ENCODE measurements at regions not wholly inside any gene's neighbourhood (a gene's known extent, or its start where the extent isn't known, plus 50 kb on each side); places are given as distances from the start of the nearest gene placed in this dataset.
"Not testable (repeated sequence)": the region's sequence is repeated elsewhere in the genome, so short reads cannot be mapped to it uniquely, and the experiment has no call there.

- no peaks in the 10 kb centered on the region for H3K4me1 Mint-ChIP-seq
- ATAC-seq (no peak), DNase-seq (no peak)
- H3K27me3 Mint-ChIP-seq, result peaks cover 11% of the 10 kb centered on the region
- H3K9me3 Mint-ChIP-seq, result peaks cover 4% of the 10 kb centered on the region
- no peak overlapping the region for H3K27ac Mint-ChIP-seq
- H3K4me3 Mint-ChIP-seq, result no peak overlapping the region
- H3K36me3 Mint-ChIP-seq (ENCODE audit: low read depth), result no peaks in the 10 kb centered on the region
Measured at GRCh38 chr9:90469865-90470387, 172.7 kb downstream of the DIRAS2 start.

GRCh38 chr9:90476058-90476457 is 166.6 kb downstream of the DIRAS2 start:
- no peak for DNase-seq
- no peaks in the 10 kb centered on the region for H3K36me3 Mint-ChIP-seq (ENCODE audit: low read depth)

GRCh38 chr9:90477535-90477934 is 165.1 kb downstream of the DIRAS2 start:
- no peak overlapping the region for H3K4me3 Mint-ChIP-seq
- H3K4me1 Mint-ChIP-seq, result no peaks in the 10 kb centered on the region
- no peaks in the 10 kb centered on the region for H3K9me3 Mint-ChIP-seq
- no peaks in the 10 kb centered on the region for H3K36me3 Mint-ChIP-seq (ENCODE audit: low read depth)
- no peak for ATAC-seq
- peaks cover 7% of the 10 kb centered on the region for H3K27me3 Mint-ChIP-seq
- DNase-seq, result no peak
- no peak overlapping the region for H3K27ac Mint-ChIP-seq

More at GRCh38 chr9:90476058-90476457, 166.6 kb downstream of the DIRAS2 start:
- Mint-ChIP-seq H3K27ac (no peak overlapping the region), H3K27me3 (peaks cover 4% of the 10 kb centered on the region), H3K4me1 (no peaks in the 10 kb centered on the region), H3K4me3 (no peak overlapping the region), H3K9me3 (peaks cover 4% of the 10 kb centered on the region)
- ATAC-seq, result no peak

GRCh38 chr9:90478821-90479220 is 163.8 kb downstream of the DIRAS2 start:
- Mint-ChIP-seq H3K36me3 (ENCODE audit: low read depth) (no peaks in the 10 kb centered on the region), H3K4me3 (no peak overlapping the region), H3K27me3 (peaks cover 9% of the 10 kb centered on the region), H3K9me3 (no peaks in the 10 kb centered on the region), H3K27ac (no peak overlapping the region), H3K4me1 (no peaks in the 10 kb centered on the region)
- ATAC-seq, result no peak
- no peak for DNase-seq

GRCh38 chr9:90485028-90485427 is 157.6 kb downstream of the DIRAS2 start:
- no peak for ATAC-seq
- Mint-ChIP-seq H3K4me3 (no peak overlapping the region), H3K27ac (no peak overlapping the region), H3K36me3 (ENCODE audit: low read depth) (no peaks in the 10 kb centered on the region), H3K9me3 (peaks cover 4% of the 10 kb centered on the region), H3K4me1 (no peaks in the 10 kb centered on the region), H3K27me3 (peaks cover 28% of the 10 kb centered on the region)
- no peak for DNase-seq

GRCh38 chr9:90489066-90489465 is 153.6 kb downstream of the DIRAS2 start:
- peaks cover 27% of the 10 kb centered on the region for H3K27me3 Mint-ChIP-seq
- H3K4me3 Mint-ChIP-seq, result no peak overlapping the region
- DNase-seq (no peak), ATAC-seq (no peak)
- H3K9me3 Mint-ChIP-seq, result peaks cover 8% of the 10 kb centered on the region
- no peak overlapping the region for H3K27ac Mint-ChIP-seq
- no peaks in the 10 kb centered on the region for H3K36me3 Mint-ChIP-seq (ENCODE audit: low read depth)
- no peaks in the 10 kb centered on the region for H3K4me1 Mint-ChIP-seq

GRCh38 chr9:90499761-90500160 is 142.9 kb downstream of the DIRAS2 start:
- no peaks in the 10 kb centered on the region for H3K4me1 Mint-ChIP-seq
- DNase-seq (no peak), ATAC-seq (no peak)
- H3K36me3 Mint-ChIP-seq (ENCODE audit: low read depth), result no peaks in the 10 kb centered on the region
- H3K27me3 Mint-ChIP-seq, result peaks cover 5% of the 10 kb centered on the region
- H3K9me3 Mint-ChIP-seq, result peaks cover 4% of the 10 kb centered on the region
- H3K27ac Mint-ChIP-seq, result no peak overlapping the region
- H3K4me3 Mint-ChIP-seq, result no peak overlapping the region

GRCh38 chr9:90502134-90502533 is 140.5 kb downstream of the DIRAS2 start:
- ATAC-seq (no peak), DNase-seq (no peak)
- Mint-ChIP-seq H3K4me3 (no peak overlapping the region), H3K4me1 (no peaks in the 10 kb centered on the region), H3K27ac (no peak overlapping the region), H3K27me3 (peaks cover 5% of the 10 kb centered on the region), H3K36me3 (ENCODE audit: low read depth) (no peaks in the 10 kb centered on the region), H3K9me3 (no peaks in the 10 kb centered on the region)

GRCh38 chr9:90504486-90504885 is 138.1 kb downstream of the DIRAS2 start:
- no peak overlapping the region for H3K4me3 Mint-ChIP-seq
- ATAC-seq, result no peak

GRCh38 chr9:90505695-90506094 is 136.9 kb downstream of the DIRAS2 start:
- no peaks in the 10 kb centered on the region for H3K27me3 Mint-ChIP-seq
- DNase-seq, result no peak
- H3K36me3 Mint-ChIP-seq (ENCODE audit: low read depth), result no peaks in the 10 kb centered on the region
- ATAC-seq, result no peak
- no peaks in the 10 kb centered on the region for H3K4me1 Mint-ChIP-seq
- no peak overlapping the region for H3K4me3 Mint-ChIP-seq
- H3K27ac Mint-ChIP-seq, result no peak overlapping the region
- no peaks in the 10 kb centered on the region for H3K9me3 Mint-ChIP-seq

More at GRCh38 chr9:90504486-90504885, 138.1 kb downstream of the DIRAS2 start:
- DNase-seq, result no peak
- Mint-ChIP-seq H3K36me3 (ENCODE audit: low read depth) (no peaks in the 10 kb centered on the region), H3K4me1 (no peaks in the 10 kb centered on the region), H3K27me3 (no peaks in the 10 kb centered on the region), H3K9me3 (no peaks in the 10 kb centered on the region), H3K27ac (no peak overlapping the region)

- not testable (repeated sequence) for H3K36me3 Mint-ChIP-seq (ENCODE audit: low read depth); H3K27ac Mint-ChIP-seq; H3K4me1 Mint-ChIP-seq; ATAC-seq; H3K9me3 Mint-ChIP-seq; H3K27me3 Mint-ChIP-seq; DNase-seq; H3K4me3 Mint-ChIP-seq
Measured at GRCh38 chr9:90506402-90506801, 136.2 kb downstream of the DIRAS2 start.

GRCh38 chr9:90507621-90508020 is 135.0 kb downstream of the DIRAS2 start:
- no peaks in the 10 kb centered on the region for H3K36me3 Mint-ChIP-seq (ENCODE audit: low read depth)
- no peaks in the 10 kb centered on the region for H3K4me1 Mint-ChIP-seq
- H3K4me3 Mint-ChIP-seq, result no peak overlapping the region
- DNase-seq (no peak), ATAC-seq (no peak)
- no peaks in the 10 kb centered on the region for H3K27me3 Mint-ChIP-seq
- no peaks in the 10 kb centered on the region for H3K9me3 Mint-ChIP-seq
- H3K27ac Mint-ChIP-seq, result no peak overlapping the region

- no peak overlapping the region for H3K4me3 Mint-ChIP-seq
- no peak overlapping the region for H3K27ac Mint-ChIP-seq
- no peak for ATAC-seq
- no peak for DNase-seq
- no peaks in the 10 kb centered on the region for H3K36me3 Mint-ChIP-seq (ENCODE audit: low read depth)
- H3K27me3 Mint-ChIP-seq, result no peaks in the 10 kb centered on the region
- no peaks in the 10 kb centered on the region for H3K9me3 Mint-ChIP-seq
- H3K4me1 Mint-ChIP-seq, result no peaks in the 10 kb centered on the region
Measured at GRCh38 chr9:90508940-90509339, 133.7 kb downstream of the DIRAS2 start.

GRCh38 chr9:90511711-90512110 is 130.9 kb downstream of the DIRAS2 start:
- no peaks in the 10 kb centered on the region for H3K4me1 Mint-ChIP-seq
- peaks cover 6% of the 10 kb centered on the region for H3K27me3 Mint-ChIP-seq
- no peak for DNase-seq
- H3K4me3 Mint-ChIP-seq, result no peak overlapping the region
- no peak overlapping the region for H3K27ac Mint-ChIP-seq
- no peaks in the 10 kb centered on the region for H3K36me3 Mint-ChIP-seq (ENCODE audit: low read depth)
- no peaks in the 10 kb centered on the region for H3K9me3 Mint-ChIP-seq
- no peak for ATAC-seq

- peaks cover 6% of the 10 kb centered on the region for H3K27me3 Mint-ChIP-seq
- no peaks in the 10 kb centered on the region for H3K36me3 Mint-ChIP-seq (ENCODE audit: low read depth)
- DNase-seq (no peak), ATAC-seq (no peak)
- H3K9me3 Mint-ChIP-seq, result no peaks in the 10 kb centered on the region
- no peaks in the 10 kb centered on the region for H3K4me1 Mint-ChIP-seq
- H3K27ac Mint-ChIP-seq, result no peak overlapping the region
- H3K4me3 Mint-ChIP-seq, result no peak overlapping the region
Measured at GRCh38 chr9:90514877-90515276, 127.7 kb downstream of the DIRAS2 start.

GRCh38 chr9:90515510-90515909 is 127.1 kb downstream of the DIRAS2 start:
- ATAC-seq (no peak), DNase-seq (no peak)
- H3K9me3 Mint-ChIP-seq, result no peaks in the 10 kb centered on the region
- no peak overlapping the region for H3K4me3 Mint-ChIP-seq
- no peaks in the 10 kb centered on the region for H3K36me3 Mint-ChIP-seq (ENCODE audit: low read depth)
- H3K27ac Mint-ChIP-seq, result no peak overlapping the region
- no peaks in the 10 kb centered on the region for H3K4me1 Mint-ChIP-seq
- peaks cover 6% of the 10 kb centered on the region for H3K27me3 Mint-ChIP-seq

Measured in activated naive CD8-positive, alpha-beta T cell treated with anti-CD3 and anti-CD28 coated beads, Interleukin-2, amount 50 U/mL, for 24 hours (primary cell).